ENCODE measurements at regions not wholly inside any gene's neighbourhood (a gene's known extent, or its start where the extent isn't known, plus 50 kb on each side); places are given as distances from the start of the nearest gene placed in this dataset.

DNA sequence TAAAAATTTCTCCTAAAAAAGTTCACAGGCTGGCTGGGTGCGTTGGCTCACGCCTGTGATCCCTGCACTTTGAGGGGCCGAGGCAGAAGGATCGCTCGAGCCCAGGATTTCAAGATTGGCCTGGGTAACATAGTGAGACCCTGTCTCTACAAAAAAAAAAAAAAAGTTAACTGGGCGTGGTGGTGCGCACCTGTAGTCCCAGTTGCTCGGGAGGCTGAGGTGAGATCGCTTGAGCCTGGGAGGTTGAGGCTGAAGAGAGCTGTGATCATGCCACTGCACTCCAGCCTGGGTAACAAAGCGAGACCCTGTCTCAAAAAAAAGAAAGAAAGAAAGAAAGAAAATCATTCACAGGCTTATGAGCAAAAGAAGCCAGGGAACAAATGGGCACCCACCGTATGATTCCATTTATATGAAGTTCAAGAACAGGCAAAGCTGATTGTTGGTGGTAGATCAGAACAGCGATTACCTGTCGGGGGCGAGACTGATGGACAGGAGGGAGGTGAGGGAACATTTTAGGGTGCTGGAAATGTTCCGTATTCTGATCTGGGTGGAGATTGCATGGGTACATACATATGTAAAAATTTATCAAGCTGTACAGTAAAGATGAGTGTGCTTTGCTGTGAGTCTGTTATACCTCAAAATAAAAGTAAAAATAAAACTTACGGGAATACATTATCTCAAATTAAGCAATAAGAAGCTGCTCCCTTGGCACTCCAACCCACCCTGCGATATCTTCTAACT is 77.1 kb downstream of the FGD2 start:
- TF ChIP-seq, protein P1, sequence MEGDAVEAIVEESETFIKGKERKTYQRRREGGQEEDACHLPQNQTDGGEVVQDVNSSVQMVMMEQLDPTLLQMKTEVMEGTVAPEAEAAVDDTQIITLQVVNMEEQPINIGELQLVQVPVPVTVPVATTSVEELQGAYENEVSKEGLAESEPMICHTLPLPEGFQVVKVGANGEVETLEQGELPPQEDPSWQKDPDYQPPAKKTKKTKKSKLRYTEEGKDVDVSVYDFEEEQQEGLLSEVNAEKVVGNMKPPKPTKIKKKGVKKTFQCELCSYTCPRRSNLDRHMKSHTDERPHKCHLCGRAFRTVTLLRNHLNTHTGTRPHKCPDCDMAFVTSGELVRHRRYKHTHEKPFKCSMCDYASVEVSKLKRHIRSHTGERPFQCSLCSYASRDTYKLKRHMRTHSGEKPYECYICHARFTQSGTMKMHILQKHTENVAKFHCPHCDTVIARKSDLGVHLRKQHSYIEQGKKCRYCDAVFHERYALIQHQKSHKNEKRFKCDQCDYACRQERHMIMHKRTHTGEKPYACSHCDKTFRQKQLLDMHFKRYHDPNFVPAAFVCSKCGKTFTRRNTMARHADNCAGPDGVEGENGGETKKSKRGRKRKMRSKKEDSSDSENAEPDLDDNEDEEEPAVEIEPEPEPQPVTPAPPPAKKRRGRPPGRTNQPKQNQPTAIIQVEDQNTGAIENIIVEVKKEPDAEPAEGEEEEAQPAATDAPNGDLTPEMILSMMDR (conservative IDR thresholded peaks at IDR 0.05), result no peak
- TF ChIP-seq EZH2 (IDR thresholded peaks at IDR 0.05; ENCODE audit: low read depth), result no peak

Data from PC-9 (cell line).